ENCODE measurements at regions not wholly inside any gene's neighbourhood (a gene's known extent, or its start where the extent isn't known, plus 50 kb on each side); places are given as distances from the start of the nearest gene placed in this dataset.

DNA sequence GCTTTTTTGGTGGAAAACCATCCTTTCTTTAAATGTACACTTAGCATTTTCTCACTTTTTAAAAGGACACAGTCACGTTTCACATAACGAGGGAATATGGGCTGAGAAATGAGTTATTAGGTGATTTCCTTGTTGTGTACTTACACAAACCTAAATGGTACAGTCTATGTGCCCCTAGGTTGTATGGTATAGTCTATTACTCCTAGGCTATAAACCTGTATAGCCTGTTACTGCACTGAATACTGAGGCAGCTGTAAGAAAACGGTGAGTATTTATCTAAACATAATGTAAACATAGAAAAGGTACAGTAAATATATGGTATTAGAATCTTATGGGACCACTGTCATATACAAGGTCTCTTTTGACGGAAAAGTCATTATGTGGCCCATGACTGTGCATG, 913.5 kb upstream of the GHITM start:
- TF ChIP-seq, protein P1, sequence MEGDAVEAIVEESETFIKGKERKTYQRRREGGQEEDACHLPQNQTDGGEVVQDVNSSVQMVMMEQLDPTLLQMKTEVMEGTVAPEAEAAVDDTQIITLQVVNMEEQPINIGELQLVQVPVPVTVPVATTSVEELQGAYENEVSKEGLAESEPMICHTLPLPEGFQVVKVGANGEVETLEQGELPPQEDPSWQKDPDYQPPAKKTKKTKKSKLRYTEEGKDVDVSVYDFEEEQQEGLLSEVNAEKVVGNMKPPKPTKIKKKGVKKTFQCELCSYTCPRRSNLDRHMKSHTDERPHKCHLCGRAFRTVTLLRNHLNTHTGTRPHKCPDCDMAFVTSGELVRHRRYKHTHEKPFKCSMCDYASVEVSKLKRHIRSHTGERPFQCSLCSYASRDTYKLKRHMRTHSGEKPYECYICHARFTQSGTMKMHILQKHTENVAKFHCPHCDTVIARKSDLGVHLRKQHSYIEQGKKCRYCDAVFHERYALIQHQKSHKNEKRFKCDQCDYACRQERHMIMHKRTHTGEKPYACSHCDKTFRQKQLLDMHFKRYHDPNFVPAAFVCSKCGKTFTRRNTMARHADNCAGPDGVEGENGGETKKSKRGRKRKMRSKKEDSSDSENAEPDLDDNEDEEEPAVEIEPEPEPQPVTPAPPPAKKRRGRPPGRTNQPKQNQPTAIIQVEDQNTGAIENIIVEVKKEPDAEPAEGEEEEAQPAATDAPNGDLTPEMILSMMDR (IDR thresholded peaks at IDR 0.05; ENCODE audit: low read depth, low read length): no peak
- no peak overlapping the region for H3K4me3 ChIP-seq (ENCODE audit: low read depth, low read length)

DNA sequence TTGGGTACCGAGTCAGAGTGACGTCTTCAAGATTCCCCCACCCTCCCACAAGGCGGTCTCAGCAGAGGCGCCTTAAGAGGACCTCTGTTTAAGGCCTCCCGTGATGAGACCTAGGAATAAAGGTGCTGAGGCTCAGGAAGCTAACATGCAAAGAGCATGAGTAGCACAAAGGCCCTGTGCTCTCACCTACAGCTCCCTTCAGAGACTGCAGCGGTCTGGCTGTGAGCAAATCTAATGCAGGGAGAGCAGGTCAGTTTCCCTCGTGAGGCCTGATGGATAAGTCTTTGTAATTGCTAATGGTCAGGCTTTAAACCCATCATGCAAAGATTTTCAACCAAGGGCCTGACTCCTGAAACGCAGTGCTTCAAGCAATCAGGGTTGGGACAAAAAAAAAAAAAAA, 909.3 kb upstream of the GHITM start:
- TF ChIP-seq, protein P1 (IDR thresholded peaks at IDR 0.05; ENCODE audit: low read depth, low read length): no peak
- no peaks in the 10 kb centered on the region for H3K36me3 ChIP-seq
- no peaks in the 10 kb centered on the region for H3K27me3 ChIP-seq
- no peaks in the 10 kb centered on the region for H3K9me3 ChIP-seq
- no peak overlapping the region for H3K4me3 ChIP-seq (ENCODE audit: low read depth, low read length)
- no peak for DNase-seq
- no peaks in the 10 kb centered on the region for H3K4me1 ChIP-seq

More for the DNA sequence above, 913.5 kb upstream of the GHITM start:
- H3K27me3 ChIP-seq: no peaks in the 10 kb centered on the region
- H3K9me3 ChIP-seq: no peaks in the 10 kb centered on the region
- H3K4me1 ChIP-seq: no peaks in the 10 kb centered on the region
- DNase-seq: no peak
- H3K36me3 ChIP-seq: no peaks in the 10 kb centered on the region

DNA sequence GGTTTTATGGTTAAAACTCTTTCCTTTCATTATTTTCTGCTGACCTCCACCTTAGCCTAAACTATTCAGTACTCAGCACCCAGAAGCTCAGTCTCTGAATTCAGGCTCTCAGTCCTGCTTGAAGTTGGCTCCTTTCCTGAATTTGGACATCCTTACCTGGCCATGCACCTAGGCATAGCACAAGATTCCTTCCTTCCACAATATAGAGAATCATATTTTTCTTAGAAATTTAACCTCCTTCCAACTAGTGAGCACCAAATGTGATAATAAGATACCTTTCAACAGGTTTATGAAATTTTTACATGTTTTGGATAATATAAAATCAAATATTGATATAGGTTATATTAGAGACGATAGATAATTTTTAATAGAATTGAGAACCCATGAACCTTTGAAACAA, 905.6 kb upstream of the GHITM start:
- H3K36me3 ChIP-seq: no peaks in the 10 kb centered on the region
- H3K4me1 ChIP-seq: no peaks in the 10 kb centered on the region
- H3K27me3 ChIP-seq: no peaks in the 10 kb centered on the region
- DNase-seq: no peak
- TF ChIP-seq, protein P1 (IDR thresholded peaks at IDR 0.05; ENCODE audit: low read depth, low read length): no peak
- no peak overlapping the region for H3K4me3 ChIP-seq (ENCODE audit: low read depth, low read length)
- H3K9me3 ChIP-seq: no peaks in the 10 kb centered on the region

DNA sequence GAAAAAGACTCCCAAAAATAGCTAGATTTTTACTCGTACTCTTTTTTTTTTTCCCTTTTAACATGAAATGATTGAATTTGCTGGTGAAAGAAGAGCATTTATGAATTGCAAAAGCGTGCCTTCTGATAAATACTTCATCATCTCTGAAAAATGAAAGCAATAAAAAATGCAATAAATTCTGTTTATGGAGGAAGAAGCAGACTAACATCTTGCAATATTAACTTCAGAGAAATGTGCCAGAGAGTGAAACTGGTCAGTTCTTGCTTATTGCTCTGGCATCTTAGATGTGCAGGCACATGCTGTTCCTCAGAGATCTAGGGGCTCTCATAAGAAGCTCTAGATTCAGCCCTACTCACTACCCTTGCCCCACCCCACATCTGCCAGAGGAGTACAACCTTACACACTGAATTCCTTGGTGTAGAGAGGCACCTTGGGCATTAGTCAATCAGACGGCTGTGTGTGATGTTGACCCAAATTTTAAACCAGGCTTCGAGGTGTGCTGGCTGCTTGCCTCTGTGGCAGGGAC, 891.1 kb upstream of the GHITM start:
- H3K9me3 ChIP-seq: no peaks in the 10 kb centered on the region
- DNase-seq: no peak
- no peak overlapping the region for H3K4me3 ChIP-seq (ENCODE audit: low read depth, low read length)
- H3K27me3 ChIP-seq: no peaks in the 10 kb centered on the region
- H3K4me1 ChIP-seq: no peaks in the 10 kb centered on the region
- TF ChIP-seq, protein P1 (IDR thresholded peaks at IDR 0.05; ENCODE audit: low read depth, low read length): no peak
- H3K36me3 ChIP-seq: no peaks in the 10 kb centered on the region

DNA sequence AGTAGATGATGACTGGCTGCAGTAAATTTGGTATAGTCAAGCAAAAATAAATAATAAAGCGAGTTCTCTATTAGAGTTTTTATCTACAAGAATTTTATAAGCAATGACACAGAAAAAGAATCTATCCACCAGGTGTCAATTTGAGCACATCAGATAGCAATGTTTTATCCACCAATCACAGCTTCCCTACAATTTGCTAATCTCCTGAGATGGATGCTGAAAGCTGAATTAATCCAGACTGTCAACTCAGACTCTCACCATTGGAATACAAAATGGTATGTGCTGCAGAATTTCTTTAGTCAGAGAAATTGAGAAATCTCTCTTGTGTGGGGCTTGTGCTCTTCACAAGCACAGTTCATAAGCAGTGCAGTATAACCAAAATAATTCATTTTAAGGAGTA, 888.9 kb upstream of the GHITM start:
- H3K36me3 ChIP-seq: no peaks in the 10 kb centered on the region
- H3K9me3 ChIP-seq: no peaks in the 10 kb centered on the region
- TF ChIP-seq, protein P1 (IDR thresholded peaks at IDR 0.05; ENCODE audit: low read depth, low read length): no peak
- H3K4me1 ChIP-seq: no peaks in the 10 kb centered on the region
- DNase-seq: no peak
- H3K4me3 ChIP-seq (ENCODE audit: low read depth, low read length): no peak overlapping the region
- no peaks in the 10 kb centered on the region for H3K27me3 ChIP-seq

DNA sequence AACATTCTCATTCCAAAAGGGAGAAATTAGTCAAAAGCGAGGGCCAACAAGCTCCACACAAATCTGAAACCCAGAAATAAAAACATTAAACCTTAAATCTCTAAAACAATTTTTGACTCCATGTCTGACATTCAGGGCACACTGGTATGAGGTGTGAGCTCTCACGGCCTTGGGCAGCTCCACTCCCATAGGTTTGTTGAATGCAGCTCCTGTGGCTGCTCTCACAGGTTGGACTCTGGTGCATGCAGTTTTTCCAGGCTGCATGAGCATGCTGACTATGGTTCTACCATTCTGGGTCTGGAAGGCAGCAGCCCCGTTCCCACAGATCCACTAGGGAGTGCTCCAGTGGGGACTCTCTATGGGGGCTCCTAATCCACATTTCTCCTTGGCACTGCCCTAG, 887.1 kb upstream of the GHITM start:
- DNase-seq: no peak
- TF ChIP-seq, protein P1 (IDR thresholded peaks at IDR 0.05; ENCODE audit: low read depth, low read length): no peak
- H3K4me3 ChIP-seq (ENCODE audit: low read depth, low read length): no peak overlapping the region
- no peaks in the 10 kb centered on the region for H3K36me3 ChIP-seq
- no peaks in the 10 kb centered on the region for H3K27me3 ChIP-seq
- H3K9me3 ChIP-seq: no peaks in the 10 kb centered on the region
- no peaks in the 10 kb centered on the region for H3K4me1 ChIP-seq

All from BE2C (cell line).